ENCODE measurements at regions not wholly inside any gene's neighbourhood (a gene's known extent, or its start where the extent isn't known, plus 50 kb on each side); places are given as distances from the start of the nearest gene placed in this dataset.
"Not testable (repeated sequence)": the region's sequence is repeated elsewhere in the genome, so short reads cannot be mapped to it uniquely, and the experiment has no call there.

GRCh38 chr6:26743941-26744699, 84.6 kb upstream of the ZNF322 start:
- peak; percentile 41 for DNase-seq (ENCODE audit: insufficient read length, low spot score, missing footprints)
- no peak for TF ChIP-seq CTCF (IDR thresholded peaks at IDR 0.05; ENCODE audit: extremely low read depth, low read depth, low read length)
- H3K4me3 ChIP-seq (ENCODE audit: insufficient read depth, low read length), result peak overlapping the region; percentile 46
- H4K20me1 ChIP-seq (ENCODE audit: insufficient read depth, low read length), result no peaks in the 10 kb centered on the region
- no peaks in the 10 kb centered on the region for H3K79me2 ChIP-seq (ENCODE audit: insufficient read depth, low read length)
- H3K4me1 ChIP-seq (ENCODE audit: insufficient read depth, low read length), result no peaks in the 10 kb centered on the region
- no peak overlapping the region for H3K27ac ChIP-seq (ENCODE audit: low read depth, low read length)
- no peaks in the 10 kb centered on the region for H3K9me3 ChIP-seq (ENCODE audit: low read depth, low read length)
- H3K4me2 ChIP-seq (ENCODE audit: insufficient read depth, low read length), result peak overlapping the region; percentile 73
- H3K27me3 ChIP-seq (ENCODE audit: insufficient read depth, low read length), result peaks cover 22% of the 10 kb centered on the region
- H2AFZ ChIP-seq (ENCODE audit: low read length), result peak overlapping the region; percentile 46
- no peaks in the 10 kb centered on the region for H3K36me3 ChIP-seq (ENCODE audit: insufficient read depth, low read length)

GRCh38 chr6:26744837-26745282, 85.3 kb upstream of the ZNF322 start:
- not testable (repeated sequence) for H2AFZ ChIP-seq (ENCODE audit: low read length); H3K4me1 ChIP-seq (ENCODE audit: insufficient read depth, low read length); H3K4me2 ChIP-seq (ENCODE audit: insufficient read depth, low read length); H3K36me3 ChIP-seq (ENCODE audit: insufficient read depth, low read length); H3K9me3 ChIP-seq (ENCODE audit: low read depth, low read length); H3K79me2 ChIP-seq (ENCODE audit: insufficient read depth, low read length); H3K4me3 ChIP-seq (ENCODE audit: insufficient read depth, low read length); DNase-seq (ENCODE audit: insufficient read length, low spot score, missing footprints); H4K20me1 ChIP-seq (ENCODE audit: insufficient read depth, low read length); H3K27ac ChIP-seq (ENCODE audit: low read depth, low read length)
- H3K27me3 ChIP-seq (ENCODE audit: insufficient read depth, low read length), result peaks cover 23% of the 10 kb centered on the region

- not testable (repeated sequence) for DNase-seq (ENCODE audit: insufficient read length, low spot score, missing footprints); H3K4me1 ChIP-seq (ENCODE audit: insufficient read depth, low read length); H4K20me1 ChIP-seq (ENCODE audit: insufficient read depth, low read length); H3K4me2 ChIP-seq (ENCODE audit: insufficient read depth, low read length); H3K4me3 ChIP-seq (ENCODE audit: insufficient read depth, low read length); H3K36me3 ChIP-seq (ENCODE audit: insufficient read depth, low read length); H3K27ac ChIP-seq (ENCODE audit: low read depth, low read length); H3K9me3 ChIP-seq (ENCODE audit: low read depth, low read length); H2AFZ ChIP-seq (ENCODE audit: low read length); H3K79me2 ChIP-seq (ENCODE audit: insufficient read depth, low read length)
- peaks cover 23% of the 10 kb centered on the region for H3K27me3 ChIP-seq (ENCODE audit: insufficient read depth, low read length)
Measured at GRCh38 chr6:26745964-26746363, 86.4 kb upstream of the ZNF322 start.

DNA sequence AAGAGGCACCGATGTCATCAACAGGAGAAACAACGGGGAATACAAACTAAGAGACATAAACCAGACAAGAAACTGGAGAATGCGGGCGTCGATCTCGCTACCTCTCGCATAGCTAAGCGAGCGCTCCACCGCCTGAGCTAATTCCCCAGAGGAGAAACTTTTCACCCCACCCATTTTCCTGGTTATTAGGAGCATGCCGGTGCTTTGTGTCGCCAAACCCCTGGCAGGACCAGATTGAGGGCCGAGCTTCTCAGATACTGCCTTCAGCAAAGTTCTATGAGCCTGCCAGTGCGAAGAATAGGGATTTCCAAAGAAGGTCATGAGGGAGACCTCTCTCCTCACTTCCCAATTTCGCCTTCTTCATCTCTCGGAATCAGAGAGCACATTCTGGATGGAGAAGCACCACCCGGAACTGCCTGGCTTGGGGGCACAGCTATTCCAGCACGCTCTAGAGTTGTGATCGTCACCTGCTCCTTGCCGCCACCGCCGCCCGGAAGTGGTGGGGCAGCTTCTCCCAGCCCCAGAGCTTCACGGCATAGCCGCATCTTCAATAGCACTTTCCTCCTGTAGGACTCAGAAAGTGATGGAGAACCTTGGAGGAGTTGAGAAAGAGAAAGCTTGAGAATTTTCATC, 89.7 kb upstream of the ZNF322 start:
- DNase-seq (ENCODE audit: insufficient read length, low spot score, missing footprints); H4K20me1 ChIP-seq (ENCODE audit: insufficient read depth, low read length): not testable (repeated sequence)

DNA sequence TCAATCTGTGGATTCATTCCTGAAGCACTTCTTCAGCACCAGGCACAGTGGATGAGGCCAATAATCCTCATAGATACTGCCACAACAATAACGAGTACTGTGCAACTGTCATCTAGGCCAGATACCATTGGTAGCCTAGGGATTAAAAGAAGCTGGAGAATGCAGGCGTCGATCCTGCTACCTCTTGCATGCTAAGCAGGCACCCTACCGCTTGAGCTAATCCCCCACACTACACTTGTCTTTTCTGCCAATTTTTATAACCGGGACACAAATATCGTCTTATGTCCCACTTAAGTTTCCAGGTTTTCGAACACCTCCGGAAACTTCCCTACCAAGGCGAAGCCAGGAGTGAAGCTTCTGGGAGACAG, 90.2 kb upstream of the ZNF322 start:
- not testable (repeated sequence) for H3K27ac ChIP-seq (ENCODE audit: low read depth, low read length); H2AFZ ChIP-seq (ENCODE audit: low read length); H3K9me3 ChIP-seq (ENCODE audit: low read depth, low read length); H3K4me1 ChIP-seq (ENCODE audit: insufficient read depth, low read length); DNase-seq (ENCODE audit: insufficient read length, low spot score, missing footprints); H4K20me1 ChIP-seq (ENCODE audit: insufficient read depth, low read length); H3K4me2 ChIP-seq (ENCODE audit: insufficient read depth, low read length); H3K79me2 ChIP-seq (ENCODE audit: insufficient read depth, low read length); H3K36me3 ChIP-seq (ENCODE audit: insufficient read depth, low read length); H3K4me3 ChIP-seq (ENCODE audit: insufficient read depth, low read length)
- H3K27me3 ChIP-seq (ENCODE audit: insufficient read depth, low read length), result peaks cover 24% of the 10 kb centered on the region

More for the DNA sequence above, 89.7 kb upstream of the ZNF322 start:
- Histone ChIP-seq H3K27me3 (ENCODE audit: insufficient read depth, low read length) (peaks cover 24% of the 10 kb centered on the region), H3K4me2 (ENCODE audit: insufficient read depth, low read length) (peak overlapping the region; percentile 23)
- H3K27ac ChIP-seq (ENCODE audit: low read depth, low read length); H3K4me1 ChIP-seq (ENCODE audit: insufficient read depth, low read length); H3K36me3 ChIP-seq (ENCODE audit: insufficient read depth, low read length); H3K4me3 ChIP-seq (ENCODE audit: insufficient read depth, low read length); H3K9me3 ChIP-seq (ENCODE audit: low read depth, low read length); H2AFZ ChIP-seq (ENCODE audit: low read length); H3K79me2 ChIP-seq (ENCODE audit: insufficient read depth, low read length): not testable (repeated sequence)

All from osteoblast (primary cell).